Mucosa of descending colon (tissue), 3 donors: ENCODE measurements at regions not wholly inside any gene's neighbourhood (a gene's known extent, or its start where the extent isn't known, plus 50 kb on each side); places are given as distances from the start of the nearest gene placed in this dataset.

ENCODE experiments used
- ATAC-seq: fragments of 200-7000 bp; cut with Tn5 transposase; one replicate; pipeline ENCODE4 v1.9.1; 2020; ENCODE audit warnings: mild to moderate bottlenecking, moderate library complexity
- DNase-seq, 3 donors: peaks; one replicate each; pipeline ENCODE4 v3.0.0-alpha.2; 2020
- H3K36me3 ChIP-seq: fragments of 200-600 bp; one replicate; pipeline ENCODE4 v1.8.0; 2021; ENCODE audit warnings: low read depth, mild to moderate bottlenecking
- H3K4me1 ChIP-seq: fragments of 200-600 bp; one replicate; pipeline ENCODE4 v1.8.0; 2021; ENCODE audit warnings: low read depth, mild to moderate bottlenecking
- H3K4me3 ChIP-seq: fragments of 200-600 bp; one replicate; pipeline ENCODE4 v1.8.0; 2021; ENCODE audit warnings: mild to moderate bottlenecking
- H3K9me3 ChIP-seq: fragments of 200-600 bp; one replicate; pipeline ENCODE4 v1.8.0; 2021; ENCODE audit warnings: mild to moderate bottlenecking
- CTCF ChIP-seq: fragments of 200-600 bp; IDR thresholded peaks from one replicate; pipeline ENCODE4 v1.8.0; 2022; ENCODE audit warnings: antibody characterized with exemption, mild to moderate bottlenecking
- intact Hi-C, 2 donors: fragments of 100-400 bp; cut with DNase I in 1 of 2; cut with micrococcal nuclease in 1 of 2; formaldehyde crosslinking; loops; one replicate each; pipeline versions ENCODE4 v1.11.0 to v1.11.1; 2022; cut with DNase I, micrococcal nuclease
- donor health status: DM: no; HTN: no; CAD: no; lungs with moderate emphysema.
- donor health status: DM: no; HTN: no; CAD: no.
- donor health status: DM: no; HTN: yes; CAD: no.

- H3K9me3 ChIP-seq = no peaks in the 10 kb centered on the region
- H3K4me3 ChIP-seq = no peak overlapping the region
- no peaks in the 10 kb centered on the region for H3K36me3 ChIP-seq
- DNase-seq = no peak
- no peak for ATAC-seq
- TF ChIP-seq CTCF = no peak
- H3K4me1 ChIP-seq = no peaks in the 10 kb centered on the region
- intact Hi-C loops = no loop called here
Observed at GRCh38 chr14:97377550-97377949, 580.4 kb downstream of the VRK1 start.

GRCh38 chr14:97379091-97379531 is 581.9 kb downstream of the VRK1 start:
- H3K36me3 ChIP-seq = no peaks in the 10 kb centered on the region
- peak; percentile 61 for ATAC-seq
- no peaks in the 10 kb centered on the region for H3K9me3 ChIP-seq
- intact Hi-C loops = no loop called here
- DNase-seq = peak in 2 of 3 donors; percentile 9 to 56
- H3K4me3 ChIP-seq = no peak overlapping the region
- no peak for TF ChIP-seq CTCF
- H3K4me1 ChIP-seq = no peaks in the 10 kb centered on the region

DNA sequence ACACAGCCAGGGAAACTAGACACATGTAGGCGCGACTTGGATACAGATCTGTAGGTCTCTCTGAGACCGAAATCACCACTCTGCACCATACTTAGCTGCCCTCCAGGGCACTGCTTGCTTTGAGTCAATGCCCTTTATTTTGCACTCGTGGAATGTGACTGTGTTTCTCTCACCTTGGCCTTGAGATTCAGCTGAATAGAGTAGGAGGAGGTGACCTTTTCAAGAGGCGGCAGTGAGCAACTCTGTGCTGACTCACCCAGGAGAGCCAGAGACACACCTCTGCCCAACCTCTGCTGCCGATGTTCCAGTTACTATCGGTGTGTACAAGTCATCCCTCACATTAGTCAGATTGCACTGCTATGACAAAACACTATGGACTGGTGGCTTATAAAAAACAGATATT is 583.4 kb downstream of the VRK1 start:
- TF ChIP-seq CTCF = no peak
- no peaks in the 10 kb centered on the region for H3K4me1 ChIP-seq
- no peaks in the 10 kb centered on the region for H3K9me3 ChIP-seq
- ATAC-seq = peak; percentile 42
- no peaks in the 10 kb centered on the region for H3K36me3 ChIP-seq
- intact Hi-C loops = no loop called here
- H3K4me3 ChIP-seq = no peak overlapping the region
- no peak for DNase-seq

- Histone ChIP-seq H3K9me3 (no peaks in the 10 kb centered on the region), H3K4me1 (no peaks in the 10 kb centered on the region), H3K36me3 (no peaks in the 10 kb centered on the region), H3K4me3 (no peak overlapping the region)
- TF ChIP-seq CTCF = no peak
- no peak for ATAC-seq
- DNase-seq = no peak
- intact Hi-C loops = no loop called here
Observed at GRCh38 chr14:97381309-97381708, 584.1 kb downstream of the VRK1 start.

DNA sequence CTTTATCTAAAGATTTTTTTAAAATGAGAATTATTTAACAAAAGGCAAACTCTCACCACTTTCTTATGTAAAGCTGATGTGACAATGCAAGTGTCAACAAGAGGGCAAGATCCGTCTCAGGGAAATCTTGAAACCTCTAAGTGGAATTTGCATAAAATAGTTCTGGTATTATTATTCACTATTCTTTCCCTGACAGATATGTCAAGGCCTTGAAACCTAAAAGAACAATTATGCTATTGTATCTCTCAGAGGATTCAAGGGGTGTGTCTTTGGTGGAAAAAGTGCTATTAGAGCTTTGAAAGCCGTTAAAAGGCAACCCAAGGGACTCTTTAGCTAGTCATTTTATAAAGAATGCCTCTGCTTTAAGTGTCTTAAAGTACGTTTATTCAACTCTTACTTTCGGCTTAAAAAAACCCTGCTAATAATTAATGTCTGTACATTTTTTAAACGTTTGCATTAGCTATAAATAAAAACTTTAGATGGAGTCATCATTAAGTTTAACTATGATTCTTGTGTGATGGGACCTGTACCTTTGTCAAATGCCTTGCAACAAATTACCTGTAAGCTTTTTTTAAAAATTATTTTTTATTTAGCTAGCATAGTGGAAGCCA is 585.5 kb downstream of the VRK1 start:
- DNase-seq = no peak
- intact Hi-C loops = no loop called here

More for the DNA sequence above, 585.5 kb downstream of the VRK1 start:
- no peak for ATAC-seq
- TF ChIP-seq CTCF = no peak
- Histone ChIP-seq H3K4me1 (no peaks in the 10 kb centered on the region), H3K4me3 (no peak overlapping the region), H3K36me3 (no peaks in the 10 kb centered on the region), H3K9me3 (no peaks in the 10 kb centered on the region)
